ENCODE measurements at regions not wholly inside any gene's neighbourhood (a gene's known extent, or its start where the extent isn't known, plus 50 kb on each side); places are given as distances from the start of the nearest gene placed in this dataset.

- DNase-seq, result no peak
Measured at GRCh38 chr4:115723621-115724020, 610.2 kb upstream of the NDST4 start.

- no peak for DNase-seq
Measured at GRCh38 chr4:115720611-115721010, 607.2 kb upstream of the NDST4 start.

GRCh38 chr4:115711575-115711974 lies 598.2 kb upstream of the NDST4 start:
- DNase-seq, result no peak

GRCh38 chr4:115688961-115689360 lies 575.5 kb upstream of the NDST4 start:
- no peak for DNase-seq

- no peak for DNase-seq
Measured at GRCh38 chr4:115687052-115687755, 573.8 kb upstream of the NDST4 start.

GRCh38 chr4:115678425-115678941 lies 565.1 kb upstream of the NDST4 start:
- DNase-seq, result no peak

- no peak for DNase-seq
Measured at GRCh38 chr4:115675719-115676118, 562.3 kb upstream of the NDST4 start.

GRCh38 chr4:115674485-115674884 lies 561.1 kb upstream of the NDST4 start:
- DNase-seq, result no peak

GRCh38 chr4:115671581-115671980 lies 558.2 kb upstream of the NDST4 start:
- no peak for DNase-seq

GRCh38 chr4:115670930-115671329 lies 557.5 kb upstream of the NDST4 start:
- DNase-seq, result no peak

- DNase-seq, result no peak
Measured at GRCh38 chr4:115668396-115668795, 555.0 kb upstream of the NDST4 start.

GRCh38 chr4:115664285-115664684 lies 550.9 kb upstream of the NDST4 start:
- DNase-seq, result no peak

- DNase-seq, result no peak
Measured at GRCh38 chr4:115660465-115660864, 547.0 kb upstream of the NDST4 start.

GRCh38 chr4:115657991-115658650 lies 544.7 kb upstream of the NDST4 start:
- DNase-seq, result no peak

- DNase-seq, result no peak
Measured at GRCh38 chr4:115655626-115656025, 542.2 kb upstream of the NDST4 start.

GRCh38 chr4:115648786-115649185 lies 535.4 kb upstream of the NDST4 start:
- no peak for DNase-seq

GRCh38 chr4:115629270-115629669 lies 515.9 kb upstream of the NDST4 start:
- no peak for DNase-seq

GRCh38 chr4:115609631-115610030 lies 496.2 kb upstream of the NDST4 start:
- DNase-seq, result no peak

GRCh38 chr4:115607311-115607710 lies 493.9 kb upstream of the NDST4 start:
- no peak for DNase-seq

- no peak for DNase-seq
Measured at GRCh38 chr4:115596265-115597001, 483.0 kb upstream of the NDST4 start.

GRCh38 chr4:115580901-115581300 lies 467.5 kb upstream of the NDST4 start:
- no peak for DNase-seq

GRCh38 chr4:115575851-115576250 lies 462.4 kb upstream of the NDST4 start:
- DNase-seq, result no peak

- DNase-seq, result no peak
Measured at GRCh38 chr4:115562506-115562905, 449.1 kb upstream of the NDST4 start.

- no peak for DNase-seq
Measured at GRCh38 chr4:115548123-115548522, 434.7 kb upstream of the NDST4 start.
